Esophagus squamous epithelium (tissue), 4 donors: ENCODE measurements at regions not wholly inside any gene's neighbourhood (a gene's known extent, or its start where the extent isn't known, plus 50 kb on each side); places are given as distances from the start of the nearest gene placed in this dataset.

Experiments used
- CTCF ChIP-seq, 6 experiments: fragments of 450-650 bp in 4 of 6; fragments of 200-600 bp in 2 of 6; sonication (generic) in 2 of 6; IDR thresholded peaks; one replicate each; pipeline ENCODE4 v1.5.1; 2016 to 2019; ENCODE audit warnings: antibody characterized with exemption in 6 of 6, mild to moderate bottlenecking in 4 of 6, moderate library complexity in 4 of 6
- POLR2A ChIP-seq, 4 donors: fragments of 450-650 bp; IDR thresholded peaks; one replicate each; pipeline ENCODE4 v1.6.1; 2017; ENCODE audit warnings: antibody characterized with exemption in 4 of 4, mild to moderate bottlenecking in 4 of 4, moderate library complexity in 3 of 4

- TF ChIP-seq POLR2A (IDR thresholded peaks at IDR 0.05) (no peak), CTCF (IDR thresholded peaks at IDR 0.05) (no peak)
These were observed 93.3 kb downstream of the TMEM47 start for GRCh38 chrX:34563804-34564203.
